T-cell (primary cell): ENCODE measurements at regions not wholly inside any gene's neighbourhood (a gene's known extent, or its start where the extent isn't known, plus 50 kb on each side); places are given as distances from the start of the nearest gene placed in this dataset.
"Not testable (repeated sequence)": the region's sequence is repeated elsewhere in the genome, so short reads cannot be mapped to it uniquely, and the experiment has no call there.

ENCODE experiments used
- ATAC-seq, 4 experiments: fragments of 200-7000 bp in 3 of 4; fragments of 150-1000 bp in 1 of 4; cut with Tn5 transposase; replicated peaks in 1 of 4; 1 replicate in 3 of 4; 2 replicates in 1 of 4; pipeline ENCODE4 v1.10.0; 2021; ENCODE audit warnings: moderate library complexity in 3 of 4, mild to moderate bottlenecking in 2 of 4, moderate number of reproducible peaks in 1 of 4
- CTCF ChIA-PET, 2 donors: fragments of 300-600 bp; sonication (Branson Sonifier 250); formaldehyde crosslinking; loops; one replicate each; lab custom pipeline; 2022; ENCODE audit warnings: antibody characterized with exemption in 2 of 2; lab: Charles Lee
- POLR2A ChIA-PET, 2 donors: fragments of 300-600 bp; sonication (Branson Sonifier 250); formaldehyde crosslinking; loops; one replicate each; lab custom pipeline; 2022; ENCODE audit warnings: antibody characterized with exemption in 2 of 2; lab: Charles Lee
- DNase-seq, 35 experiments: peaks; one replicate each; pipeline versions ENCODE4 v3.0.0 to v3.0.0-alpha.2; 2013 to 2023
- H3K27ac ChIP-seq: one replicate; pipeline ENCODE4 v1.5.1; 2013; ENCODE audit warnings: low read length
- H3K27me3 ChIP-seq, 2 experiments: replicated peaks in 1 of 2; 1 replicate in 1 of 2; 2 replicates in 1 of 2; pipeline versions ENCODE4 v1.6.1 to v1.7.0; 2013; ENCODE audit warnings: low read length in 1 of 2, mixed read lengths in 1 of 2; ENCODE audit not compliant: control insufficient read depth in 2 of 2, insufficient read depth in 2 of 2; ENCODE audit errors: extremely low read depth in 1 of 2
- H3K36me3 ChIP-seq, 2 donors: 1 replicate in 1 of 2; 2 replicates in 1 of 2; pipeline versions ENCODE4 v1.6.1 to v1.7.0; 2013; ENCODE audit warnings: low read length in 1 of 2; ENCODE audit not compliant: control insufficient read depth in 2 of 2, insufficient read depth in 1 of 2; ENCODE audit errors: extremely low read depth in 1 of 2
- H3K4me1 ChIP-seq, 2 experiments: 1 replicate in 1 of 2; 2 replicates in 1 of 2; pipeline versions ENCODE4 v1.6.1 to v1.7.0; 2013; ENCODE audit warnings: low read length in 2 of 2, mixed read lengths in 1 of 2; ENCODE audit not compliant: insufficient read depth in 2 of 2, control insufficient read depth in 1 of 2; ENCODE audit errors: extremely low read depth in 1 of 2
- H3K4me3 ChIP-seq, 2 donors: 1 replicate in 1 of 2; 2 replicates in 1 of 2; pipeline versions ENCODE4 v1.5.1 to v1.7.0; 2013; ENCODE audit warnings: mild to moderate bottlenecking in 2 of 2, low read length in 1 of 2, moderate library complexity in 1 of 2; ENCODE audit not compliant: control insufficient read depth in 1 of 2; ENCODE audit errors: extremely low read depth in 1 of 2
- H3K9me3 ChIP-seq: 2 replicates; pipeline ENCODE4 v1.7.0; 2013
- H3K27ac Mint-ChIP-seq, 2 donors: one replicate each; pipeline ENCODE4 v1.8.0; 2020 to 2021; ENCODE audit warnings: mild to moderate bottlenecking in 2 of 2, mixed read lengths in 2 of 2
- H3K27me3 Mint-ChIP-seq, 2 donors: one replicate each; pipeline ENCODE4 v1.8.0; 2021 to 2022; ENCODE audit warnings: mixed read lengths in 2 of 2
- H3K36me3 Mint-ChIP-seq: one replicate; pipeline ENCODE4 v1.8.0; 2021; ENCODE audit warnings: mixed read lengths
- H3K4me1 Mint-ChIP-seq, 3 donors: one replicate each; pipeline ENCODE4 v1.8.0; 2020 to 2022; ENCODE audit warnings: mixed read lengths in 3 of 3, mild to moderate bottlenecking in 1 of 3
- H3K4me3 Mint-ChIP-seq, 3 donors: one replicate each; pipeline ENCODE4 v1.8.0; 2020 to 2022; ENCODE audit warnings: mild to moderate bottlenecking in 3 of 3, mixed read lengths in 3 of 3, moderate library complexity in 3 of 3
- H3K9me3 Mint-ChIP-seq, 3 donors: one replicate each; pipeline ENCODE4 v1.8.0; 2020 to 2022; ENCODE audit warnings: mixed read lengths in 3 of 3
- WGBS: methylation state at CpG from one replicate; pipeline ENCODE4 v1.1.5; 2013; ENCODE audit warnings: missing lambda C conversion rate; ENCODE audit not compliant: insufficient coverage; 5-methylcytosine and 5-hydroxymethylcytosine counted together

GRCh38 chr1:170804419-170804818, 130.9 kb upstream of the MROH9 start:
- H3K4me1 ChIP-seq: no peaks in the 10 kb centered on the region
- no peak overlapping the region for H3K27ac ChIP-seq
- no peaks in the 10 kb centered on the region for H3K36me3 Mint-ChIP-seq
- no peak overlapping the region for H3K27ac Mint-ChIP-seq
- H3K9me3 Mint-ChIP-seq: no peaks in the 10 kb centered on the region
- DNase-seq (no peak), ATAC-seq (no peak)
- peaks cover 0 to 7% of the 10 kb centered on the region in 2 donors for H3K27me3 Mint-ChIP-seq
- H3K4me1 Mint-ChIP-seq: no peaks in the 10 kb centered on the region
- ChIA-PET CTCF (interaction anchor here in 1 of 2 donors (0.5 kb wide), 1 partner anchor 219 kb away, joined by 4 read pairs; no protein-coding TSS in a partner anchor), POLR2A (no interaction called here)
- H3K36me3 ChIP-seq: no peaks in the 10 kb centered on the region
- no peak overlapping the region for H3K4me3 ChIP-seq
- no peaks in the 10 kb centered on the region for H3K9me3 ChIP-seq
- H3K27me3 ChIP-seq: no peaks in the 10 kb centered on the region
- H3K4me3 Mint-ChIP-seq: no peak overlapping the region

- H3K4me1 ChIP-seq: no peaks in the 10 kb centered on the region
- no peaks in the 10 kb centered on the region for H3K4me1 Mint-ChIP-seq
- no peaks in the 10 kb centered on the region for H3K9me3 ChIP-seq
- H3K27ac ChIP-seq: no peak overlapping the region
- no peak overlapping the region for H3K4me3 Mint-ChIP-seq
- POLR2A ChIA-PET: no interaction called here
- DNase-seq (no peak), ATAC-seq (no peak)
- no peaks in the 10 kb centered on the region for H3K36me3 Mint-ChIP-seq
- no peaks in the 10 kb centered on the region for H3K9me3 Mint-ChIP-seq
- H3K27me3 ChIP-seq: no peaks in the 10 kb centered on the region
- no peaks in the 10 kb centered on the region for H3K36me3 ChIP-seq
- no peak overlapping the region for H3K27ac Mint-ChIP-seq
- no peak overlapping the region for H3K4me3 ChIP-seq
- no CpG with 5 or more reads among the region's 4 CpGs for WGBS
- CTCF ChIA-PET: interaction anchor here in 1 of 2 donors (0.7 kb wide), 1 partner anchor 125 kb away, joined by 6 read pairs; no protein-coding TSS in a partner anchor
- peaks cover 0 to 7% of the 10 kb centered on the region in 2 donors for H3K27me3 Mint-ChIP-seq
These were observed 130.5 kb upstream of the MROH9 start for GRCh38 chr1:170804879-170805278.

- no peak overlapping the region for H3K4me3 Mint-ChIP-seq
- H3K36me3 Mint-ChIP-seq: no peaks in the 10 kb centered on the region
- H3K27me3 Mint-ChIP-seq: peaks cover 0 to 10% of the 10 kb centered on the region in 2 donors
- no peak overlapping the region for H3K27ac ChIP-seq
- 71% methylated on average over 3 of the region's 3 CpGs for WGBS
- H3K36me3 ChIP-seq: no peaks in the 10 kb centered on the region
- DNase-seq (no peak), ATAC-seq (no peak)
- no peaks in the 10 kb centered on the region for H3K9me3 ChIP-seq
- peaks cover 0 to 4% of the 10 kb centered on the region in 2 experiments for H3K27me3 ChIP-seq
- no peaks in the 10 kb centered on the region for H3K4me1 ChIP-seq
- no peaks in the 10 kb centered on the region for H3K4me1 Mint-ChIP-seq
- peaks cover 0 to 2% (median 1%) of the 10 kb centered on the region in 3 donors for H3K9me3 Mint-ChIP-seq
- ChIA-PET CTCF (no interaction called here), POLR2A (no interaction called here)
- H3K4me3 ChIP-seq: no peak overlapping the region
- H3K27ac Mint-ChIP-seq: no peak overlapping the region
These were observed 128.4 kb upstream of the MROH9 start for GRCh38 chr1:170806961-170807360.

- Mint-ChIP-seq H3K9me3 (peaks cover 0 to 5% (median 3%) of the 10 kb centered on the region in 3 donors), H3K36me3 (no peaks in the 10 kb centered on the region), H3K4me1 (no peaks in the 10 kb centered on the region), H3K27me3 (peaks cover 0 to 12% of the 10 kb centered on the region in 2 donors), H3K27ac (no peak overlapping the region), H3K4me3 (no peak overlapping the region)
- ChIA-PET CTCF (no interaction called here), POLR2A (interaction anchor here in 1 of 2 donors (0.6 kb wide), 1 partner anchor 172 kb away, joined by 3 read pairs; no protein-coding TSS in a partner anchor)
- Histone ChIP-seq H3K27ac (no peak overlapping the region), H3K27me3 (peaks cover 0 to 4% of the 10 kb centered on the region in 2 experiments), H3K9me3 (no peaks in the 10 kb centered on the region), H3K36me3 (no peaks in the 10 kb centered on the region), H3K4me1 (no peaks in the 10 kb centered on the region), H3K4me3 (no peak overlapping the region)
- ATAC-seq: no peak
- no peak for DNase-seq
- WGBS: 100% methylated on average over 2 of the region's 4 CpGs
These were observed 127.9 kb upstream of the MROH9 start for GRCh38 chr1:170807432-170807831.

- no peaks in the 10 kb centered on the region for H3K9me3 ChIP-seq
- ATAC-seq (no peak), DNase-seq (no peak)
- Mint-ChIP-seq H3K4me1 (no peaks in the 10 kb centered on the region), H3K27ac (no peak overlapping the region), H3K9me3 (peaks cover 1 to 5% (median 3%) of the 10 kb centered on the region in 3 donors), H3K4me3 (no peak overlapping the region), H3K27me3 (peaks cover 0 to 12% of the 10 kb centered on the region in 2 donors), H3K36me3 (no peaks in the 10 kb centered on the region)
- POLR2A ChIA-PET: interaction anchor here in 1 of 2 donors (0.6 kb wide), 1 partner anchor 173 kb away, joined by 3 read pairs; no protein-coding TSS in a partner anchor
- H3K4me1 ChIP-seq: no peaks in the 10 kb centered on the region
- H3K4me3 ChIP-seq: no peak overlapping the region
- H3K27ac ChIP-seq: no peak overlapping the region
- no peaks in the 10 kb centered on the region for H3K36me3 ChIP-seq
- peaks cover 0 to 4% of the 10 kb centered on the region in 2 experiments for H3K27me3 ChIP-seq
- CTCF ChIA-PET: no interaction called here
- 97% methylated on average over 3 of the region's 3 CpGs for WGBS
These were observed 127.0 kb upstream of the MROH9 start for GRCh38 chr1:170808216-170808885.

- not testable (repeated sequence) for ATAC-seq, DNase-seq, H3K27ac Mint-ChIP-seq
These were observed 124.3 kb upstream of the MROH9 start for GRCh38 chr1:170811013-170811412.

More at GRCh38 chr1:170811013-170811412, 124.3 kb upstream of the MROH9 start:
- H3K27ac ChIP-seq, POLR2A ChIA-PET, H3K4me1 ChIP-seq, H3K27me3 ChIP-seq, H3K4me3 Mint-ChIP-seq, H3K36me3 ChIP-seq, CTCF ChIA-PET, H3K4me1 Mint-ChIP-seq, H3K4me3 ChIP-seq, H3K9me3 ChIP-seq, H3K27me3 Mint-ChIP-seq, H3K36me3 Mint-ChIP-seq: not testable (repeated sequence)
- peaks cover 6 to 21% (median 8%) of the 10 kb centered on the region in 3 donors for H3K9me3 Mint-ChIP-seq
- WGBS: 77% methylated on average over 7 of the region's 7 CpGs
